HG03342 (cell line): ENCODE measurements at regions not wholly inside any gene's neighbourhood (a gene's known extent, or its start where the extent isn't known, plus 50 kb on each side); places are given as distances from the start of the nearest gene placed in this dataset.
"Not testable (repeated sequence)": the region's sequence is repeated elsewhere in the genome, so short reads cannot be mapped to it uniquely, and the experiment has no call there.

Source experiments
- ATAC-seq: cut with Tn5 transposase; IDR thresholded peaks from one replicate; pipeline ENCODE4 v1.9.1; 2021; ENCODE audit warnings: mild to moderate bottlenecking, moderate library complexity; ENCODE audit not compliant: unreplicated experiment

GRCh38 chr5:67957374-67957773 lies 258.2 kb upstream of the PIK3R1 start:
- no peak for ATAC-seq

- ATAC-seq, result no peak
Measured at GRCh38 chr5:67954351-67954750, 261.2 kb upstream of the PIK3R1 start.

GRCh38 chr5:67942421-67942820 lies 273.1 kb upstream of the PIK3R1 start:
- ATAC-seq, result no peak

GRCh38 chr5:67941614-67942401 lies 273.7 kb upstream of the PIK3R1 start:
- no peak for ATAC-seq

DNA sequence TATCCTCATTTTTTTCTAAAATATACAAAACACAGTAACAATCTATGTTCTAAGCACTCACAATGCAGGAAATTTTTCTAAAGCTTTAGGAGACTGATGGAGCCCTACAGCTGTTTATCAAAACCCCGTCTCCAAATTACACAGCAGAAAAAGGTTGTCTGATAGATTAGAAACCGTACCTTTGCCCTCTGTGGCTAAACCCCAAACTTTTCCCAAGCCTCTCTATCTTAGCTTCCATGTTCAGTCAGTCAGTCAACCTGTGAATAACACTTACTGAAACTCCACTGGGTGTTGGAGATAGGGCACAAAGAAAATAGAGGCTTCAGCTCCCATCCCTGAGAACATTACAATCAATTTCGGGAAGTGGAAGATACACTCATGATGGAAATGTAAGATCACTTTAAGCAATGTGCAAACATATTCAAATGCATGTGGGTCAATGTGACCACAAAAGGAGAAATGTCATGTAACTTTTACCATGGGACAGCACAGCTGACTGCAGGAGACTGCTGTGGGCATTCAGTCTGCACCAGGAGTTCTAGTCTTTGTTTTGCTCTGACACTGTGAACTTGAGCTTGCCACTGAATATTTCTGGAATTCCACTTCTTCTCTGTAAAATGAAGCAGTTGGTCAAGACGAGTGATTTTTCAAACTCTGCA lies 279.5 kb upstream of the PIK3R1 start:
- no peak for ATAC-seq

- ATAC-seq, result no peak
Measured at GRCh38 chr5:67934976-67935375, 280.6 kb upstream of the PIK3R1 start.

DNA sequence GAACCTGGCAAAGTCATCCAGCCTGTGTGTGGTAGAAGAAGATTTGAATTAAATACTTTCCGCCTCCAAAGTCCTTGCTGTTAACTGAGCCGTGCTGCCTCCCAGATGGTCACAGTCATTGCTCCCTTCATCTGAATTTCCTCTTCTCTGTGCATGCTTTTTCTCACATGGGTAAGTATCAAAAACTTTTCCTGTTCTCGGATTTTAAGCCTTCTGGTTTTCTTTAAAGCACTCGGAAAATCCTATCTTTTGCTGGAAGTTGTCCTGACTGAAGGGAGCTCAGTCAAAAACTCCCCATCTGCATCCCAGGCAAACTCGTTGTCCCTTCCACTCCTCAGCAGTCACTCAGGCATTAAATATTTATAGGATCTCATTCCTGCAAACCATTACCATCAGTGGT lies 290.0 kb upstream of the PIK3R1 start:
- ATAC-seq, result no peak

DNA sequence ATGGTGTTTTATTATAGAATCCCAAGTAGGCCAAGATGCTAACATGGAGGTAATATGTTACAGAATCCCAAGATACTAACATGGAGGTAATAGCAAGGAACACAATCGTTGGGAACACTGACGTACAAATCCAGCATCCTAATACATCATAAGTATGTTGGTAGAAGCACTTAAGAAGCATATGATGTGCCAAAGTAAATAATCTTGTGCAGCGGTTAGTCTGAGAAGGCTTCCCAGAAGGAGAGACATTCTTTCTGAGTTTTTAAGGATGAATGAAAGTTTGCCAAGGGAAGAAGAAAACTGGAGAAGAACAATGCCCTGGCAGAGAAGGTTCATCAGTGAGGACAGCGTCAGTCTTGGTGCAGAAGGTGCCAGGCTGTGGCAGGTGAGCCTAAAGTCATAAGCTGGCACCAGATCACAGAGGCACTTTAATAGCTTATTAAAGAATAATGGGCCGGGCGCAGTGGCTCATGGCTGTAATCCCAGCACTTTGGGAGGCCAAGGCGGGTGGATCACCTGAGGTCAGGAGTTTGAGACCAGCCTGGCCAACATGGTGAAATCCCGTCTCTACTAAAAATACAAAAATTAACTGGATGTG lies 294.5 kb upstream of the PIK3R1 start:
- no peak for ATAC-seq

- ATAC-seq, result not testable (repeated sequence)
Measured at GRCh38 chr5:67919532-67919931, 296.0 kb upstream of the PIK3R1 start.

DNA sequence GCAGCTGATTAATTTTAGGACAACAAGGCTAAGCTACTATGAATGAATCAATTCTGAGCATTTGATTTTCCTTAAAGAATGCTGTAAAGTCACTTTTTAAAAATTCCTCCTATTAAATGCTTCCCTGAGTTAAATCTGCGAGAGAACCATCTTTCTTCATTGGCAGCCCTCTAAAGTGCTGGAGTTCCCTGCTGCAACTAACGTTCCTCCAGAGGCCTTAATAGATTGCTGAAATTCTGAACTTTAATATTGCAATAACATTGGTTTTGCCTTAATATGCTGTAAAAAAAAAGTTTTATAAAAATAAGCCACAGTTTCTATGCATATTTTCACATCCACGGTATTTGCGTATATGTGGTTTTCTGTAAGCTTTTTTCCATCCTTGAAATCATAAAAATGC lies 298.0 kb upstream of the PIK3R1 start:
- no peak for ATAC-seq

- no peak for ATAC-seq
Measured at GRCh38 chr5:67910546-67910945, 305.0 kb upstream of the PIK3R1 start.

GRCh38 chr5:67908126-67908765 lies 307.3 kb upstream of the PIK3R1 start:
- ATAC-seq, result no peak

DNA sequence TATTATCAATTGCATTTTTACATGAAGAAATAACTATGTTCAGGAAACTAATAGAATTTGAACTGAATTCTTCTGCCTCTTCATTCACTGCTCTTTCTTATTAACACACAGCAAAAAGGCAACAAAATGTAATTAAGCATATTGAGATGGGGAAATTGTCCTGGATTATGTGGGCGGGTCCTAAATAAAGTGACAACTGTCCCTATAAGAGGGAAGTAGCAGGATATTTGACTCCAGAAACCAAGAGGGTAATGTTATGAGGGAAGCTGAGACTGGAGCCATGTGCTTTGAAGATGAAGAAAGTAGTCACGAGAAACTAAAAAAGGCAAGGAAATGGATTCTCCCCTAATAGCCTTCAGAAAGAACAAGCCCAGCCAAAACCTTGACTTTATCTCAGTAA lies 311.2 kb upstream of the PIK3R1 start:
- no peak for ATAC-seq

DNA sequence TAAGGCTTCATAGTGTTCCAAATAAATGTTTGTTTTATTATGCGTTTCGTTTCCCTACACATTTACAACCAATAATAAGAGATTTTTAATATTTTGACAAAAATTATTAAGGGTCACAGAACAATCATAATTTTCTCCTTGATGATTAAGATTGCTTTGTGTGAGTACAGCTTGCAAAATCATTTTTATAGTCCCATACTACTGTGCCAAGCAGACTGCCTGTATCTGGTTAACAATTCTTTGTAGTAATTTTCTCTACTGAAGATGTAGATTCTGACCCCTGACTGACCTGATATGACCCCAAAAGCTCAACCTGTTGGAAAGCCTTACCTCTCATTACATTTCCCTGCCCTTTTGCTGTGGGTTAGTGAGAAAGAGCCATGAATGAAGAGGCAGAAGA lies 311.9 kb upstream of the PIK3R1 start:
- no peak for ATAC-seq

DNA sequence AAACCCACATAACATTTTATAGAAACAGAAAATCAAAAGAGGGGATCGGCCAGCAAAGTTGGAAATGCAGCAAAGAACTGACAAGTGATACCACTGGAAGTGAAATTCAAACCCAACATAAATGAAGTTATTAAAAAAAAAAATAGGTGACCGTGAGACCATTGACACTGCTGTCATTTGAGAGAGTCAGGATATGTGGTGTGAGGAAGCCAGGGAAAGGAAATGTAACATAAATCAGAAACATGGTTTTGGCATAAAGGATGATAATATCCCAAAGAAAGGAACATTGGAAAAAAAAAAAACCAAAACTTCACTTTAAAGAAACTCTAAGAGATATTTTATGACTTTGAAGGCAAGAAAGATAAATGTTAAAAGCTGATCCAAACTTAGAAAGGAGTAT lies 312.4 kb upstream of the PIK3R1 start:
- ATAC-seq, result no peak

GRCh38 chr5:67902497-67902830 lies 313.1 kb upstream of the PIK3R1 start:
- no peak for ATAC-seq

DNA sequence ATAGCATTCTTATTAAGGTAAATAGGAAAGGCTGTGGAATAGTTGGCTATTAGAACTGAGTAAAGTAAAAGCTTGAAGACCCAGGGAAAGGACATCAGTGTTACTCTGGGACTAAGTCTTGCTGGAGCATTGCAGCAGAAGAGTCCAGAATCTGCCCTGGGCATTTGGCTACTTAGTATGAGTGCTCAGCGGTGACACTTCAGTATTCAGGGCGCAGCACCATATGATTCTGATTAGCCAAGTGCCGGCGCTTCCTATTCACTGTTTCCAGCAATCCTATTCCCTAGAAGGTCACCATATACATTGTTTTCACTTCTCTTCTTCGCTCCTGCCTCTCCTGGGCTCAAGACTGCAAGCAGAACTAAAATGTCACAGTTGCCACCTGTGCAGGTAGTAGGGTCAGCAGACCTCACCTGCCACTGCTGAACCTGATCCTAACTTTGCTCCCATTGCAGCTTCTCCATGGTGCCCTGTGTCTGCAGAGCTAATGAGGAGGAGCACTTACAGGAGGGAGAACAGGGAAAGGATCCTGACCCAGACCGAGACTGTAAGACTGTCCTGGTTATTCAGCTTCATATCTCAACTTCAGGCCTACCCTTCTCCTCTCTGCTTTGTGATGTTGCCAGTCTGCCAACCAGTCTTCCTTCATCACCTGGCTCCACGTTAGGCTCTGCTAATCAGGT lies 313.6 kb upstream of the PIK3R1 start:
- no peak for ATAC-seq

GRCh38 chr5:67900514-67900913 lies 315.0 kb upstream of the PIK3R1 start:
- ATAC-seq, result no peak

GRCh38 chr5:67897980-67898379 lies 317.6 kb upstream of the PIK3R1 start:
- no peak for ATAC-seq

GRCh38 chr5:67897431-67897830 lies 318.1 kb upstream of the PIK3R1 start:
- no peak for ATAC-seq

- ATAC-seq, result no peak
Measured at GRCh38 chr5:67896930-67897313, 318.6 kb upstream of the PIK3R1 start.
